ENCODE measurements at regions not wholly inside any gene's neighbourhood (a gene's known extent, or its start where the extent isn't known, plus 50 kb on each side); places are given as distances from the start of the nearest gene placed in this dataset.

DNA sequence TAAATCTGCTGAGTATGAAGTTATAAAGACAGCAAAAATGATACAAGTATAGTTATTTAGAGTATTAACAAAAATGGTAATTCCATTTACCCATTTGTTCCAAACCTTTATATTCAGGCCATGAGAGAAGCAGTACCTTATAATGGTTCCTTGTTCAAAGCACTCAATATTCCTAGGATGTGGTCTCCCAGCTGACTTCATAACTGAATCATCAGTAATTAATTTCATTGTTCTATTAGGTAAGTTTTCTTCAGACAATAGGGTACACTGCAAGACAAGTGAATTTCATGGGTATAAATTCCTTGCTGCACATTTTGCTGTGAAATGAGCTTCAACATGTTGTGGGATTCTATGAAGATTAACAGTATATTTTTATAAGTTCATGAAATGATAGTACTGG lies 550.8 kb upstream of the ZEB2 start:
- Histone ChIP-seq H3K4me3 (ENCODE audit: control extremely low read depth in 1 of 5, extremely low read depth in 1 of 5, insufficient read depth in 1 of 5, low read depth in 2 of 5, low read length in 4 of 5) (no peak overlapping the region), H3K27ac (ENCODE audit: low read length in 2 of 2) (no peak overlapping the region), H3K9ac (ENCODE audit: low read length) (no peak overlapping the region), H3K4me1 (ENCODE audit: control insufficient read depth in 2 of 2, insufficient read depth in 2 of 2, low read length in 2 of 2) (no peaks in the 10 kb centered on the region), H3K36me3 (replicated peaks in 1 of 2; ENCODE audit: control extremely low read depth in 1 of 2, control insufficient read depth in 1 of 2, extremely low read depth in 1 of 2, insufficient read depth in 2 of 2, low read length in 1 of 2) (no peaks in the 10 kb centered on the region), H3K79me2 (ENCODE audit: control insufficient read depth, insufficient read depth, low read length) (no peaks in the 10 kb centered on the region), H3K9me3 (ENCODE audit: control extremely low read depth in 1 of 3, control insufficient read depth in 2 of 3, insufficient read depth in 1 of 3, low read length in 2 of 3) (peaks cover 0 to 1% (median 0%) of the 10 kb centered on the region in 3 donors), H3K27me3 (replicated peaks in 1 of 4; ENCODE audit: control extremely low read depth in 1 of 4, control insufficient read depth in 3 of 4, insufficient read depth in 4 of 4, low read length in 3 of 4) (no peaks in the 10 kb centered on the region), H3K4me2 (replicated peaks; ENCODE audit: low read depth, low read length, poor library complexity, severe bottlenecking) (no peak overlapping the region), H4K20me1 (ENCODE audit: control insufficient read depth, insufficient read depth, low read length, poor library complexity, severe bottlenecking) (no peaks in the 10 kb centered on the region), H2AFZ (ENCODE audit: insufficient read depth, low read depth, low read length, poor library complexity, severe bottlenecking) (no peak overlapping the region)
- DNase-seq (no peak), ATAC-seq (ENCODE audit: low read depth) (no peak)
- H3K27me3 Mint-ChIP-seq: no peaks in the 10 kb centered on the region
- H3K9me3 Mint-ChIP-seq (ENCODE audit: insufficient read depth): no peaks in the 10 kb centered on the region
- ChIA-PET CTCF (no interaction called here), POLR2A (no interaction called here)
- intact Hi-C loops (cut with micrococcal nuclease): no loop called here
- no peak for TF ChIP-seq EZH2 (IDR thresholded peaks at IDR 0.05; ENCODE audit: borderline replicate concordance, insufficient read depth, low read depth, low read length, poor library complexity, severe bottlenecking)
- H3K4me3 Mint-ChIP-seq: no peak overlapping the region
- no peaks in the 10 kb centered on the region for H3K4me1 Mint-ChIP-seq
- H3K27ac Mint-ChIP-seq: no peak overlapping the region

DNA sequence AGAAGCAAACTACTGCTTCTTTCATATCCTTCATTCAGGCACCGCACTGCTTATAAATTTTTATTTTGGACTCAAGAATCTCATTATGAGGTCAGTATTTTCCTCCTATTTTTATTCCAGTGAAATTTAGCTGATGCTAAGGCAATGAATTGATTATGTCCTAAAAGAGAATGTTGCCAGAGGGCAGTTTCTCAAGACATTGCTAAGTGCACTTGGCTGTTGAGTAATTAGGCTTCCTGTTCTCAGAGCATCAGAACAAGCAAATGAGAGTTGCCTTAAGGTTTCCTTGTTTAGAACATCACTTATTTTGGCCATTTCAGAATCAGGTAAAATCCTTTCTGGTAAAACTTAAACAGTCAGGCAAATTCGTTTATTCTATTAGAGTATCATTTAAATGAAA lies 548.6 kb upstream of the ZEB2 start:
- POLR2A ChIA-PET: no interaction called here
- Mint-ChIP-seq H3K4me3 (no peak overlapping the region), H3K9me3 (ENCODE audit: insufficient read depth) (no peaks in the 10 kb centered on the region), H3K27ac (no peak overlapping the region), H3K27me3 (no peaks in the 10 kb centered on the region), H3K4me1 (no peaks in the 10 kb centered on the region)
- TF ChIP-seq EZH2 (IDR thresholded peaks at IDR 0.05; ENCODE audit: borderline replicate concordance, insufficient read depth, low read depth, low read length, poor library complexity, severe bottlenecking): no peak
- TF ChIP-seq, protein P1, sequence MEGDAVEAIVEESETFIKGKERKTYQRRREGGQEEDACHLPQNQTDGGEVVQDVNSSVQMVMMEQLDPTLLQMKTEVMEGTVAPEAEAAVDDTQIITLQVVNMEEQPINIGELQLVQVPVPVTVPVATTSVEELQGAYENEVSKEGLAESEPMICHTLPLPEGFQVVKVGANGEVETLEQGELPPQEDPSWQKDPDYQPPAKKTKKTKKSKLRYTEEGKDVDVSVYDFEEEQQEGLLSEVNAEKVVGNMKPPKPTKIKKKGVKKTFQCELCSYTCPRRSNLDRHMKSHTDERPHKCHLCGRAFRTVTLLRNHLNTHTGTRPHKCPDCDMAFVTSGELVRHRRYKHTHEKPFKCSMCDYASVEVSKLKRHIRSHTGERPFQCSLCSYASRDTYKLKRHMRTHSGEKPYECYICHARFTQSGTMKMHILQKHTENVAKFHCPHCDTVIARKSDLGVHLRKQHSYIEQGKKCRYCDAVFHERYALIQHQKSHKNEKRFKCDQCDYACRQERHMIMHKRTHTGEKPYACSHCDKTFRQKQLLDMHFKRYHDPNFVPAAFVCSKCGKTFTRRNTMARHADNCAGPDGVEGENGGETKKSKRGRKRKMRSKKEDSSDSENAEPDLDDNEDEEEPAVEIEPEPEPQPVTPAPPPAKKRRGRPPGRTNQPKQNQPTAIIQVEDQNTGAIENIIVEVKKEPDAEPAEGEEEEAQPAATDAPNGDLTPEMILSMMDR (IDR thresholded peaks at IDR 0.05): no peak
- Histone ChIP-seq H2AFZ (ENCODE audit: insufficient read depth, low read depth, low read length, poor library complexity, severe bottlenecking) (no peak overlapping the region), H3K9ac (ENCODE audit: low read length) (no peak overlapping the region), H3K27ac (ENCODE audit: low read length in 2 of 2) (no peak overlapping the region), H3K4me2 (replicated peaks; ENCODE audit: low read depth, low read length, poor library complexity, severe bottlenecking) (no peak overlapping the region), H3K27me3 (replicated peaks in 1 of 4; ENCODE audit: control extremely low read depth in 1 of 4, control insufficient read depth in 3 of 4, insufficient read depth in 4 of 4, low read length in 3 of 4) (no peaks in the 10 kb centered on the region), H3K79me2 (ENCODE audit: control insufficient read depth, insufficient read depth, low read length) (no peaks in the 10 kb centered on the region), H4K20me1 (ENCODE audit: control insufficient read depth, insufficient read depth, low read length, poor library complexity, severe bottlenecking) (no peaks in the 10 kb centered on the region), H3K9me3 (ENCODE audit: control extremely low read depth in 1 of 3, control insufficient read depth in 2 of 3, insufficient read depth in 1 of 3, low read length in 2 of 3) (peaks cover 0 to 1% (median 0%) of the 10 kb centered on the region in 3 donors), H3K36me3 (replicated peaks in 1 of 2; ENCODE audit: control extremely low read depth in 1 of 2, control insufficient read depth in 1 of 2, extremely low read depth in 1 of 2, insufficient read depth in 2 of 2, low read length in 1 of 2) (no peaks in the 10 kb centered on the region), H3K4me1 (ENCODE audit: control insufficient read depth in 2 of 2, insufficient read depth in 2 of 2, low read length in 2 of 2) (no peaks in the 10 kb centered on the region), H3K4me3 (ENCODE audit: control extremely low read depth in 1 of 5, extremely low read depth in 1 of 5, insufficient read depth in 1 of 5, low read depth in 2 of 5, low read length in 4 of 5) (no peak overlapping the region)
- CTCF ChIA-PET: no interaction called here
- no peak for ATAC-seq (ENCODE audit: low read depth)
- WGBS (ENCODE audit: insufficient coverage): no CpG with 5 or more reads among the region's 2 CpGs
- intact Hi-C loops (cut with micrococcal nuclease): no loop called here
- no peak for DNase-seq
